GM18867 (cell line): ENCODE measurements at regions not wholly inside any gene's neighbourhood (a gene's known extent, or its start where the extent isn't known, plus 50 kb on each side); places are given as distances from the start of the nearest gene placed in this dataset.
A peak's percentile ranks its signal among the peaks of the same experiment; 100 is the strongest.

ENCODE experiments used
- ATAC-seq: cut with Tn5 transposase; IDR thresholded peaks from one replicate; pipeline ENCODE4 v1.9.1; 2021; ENCODE audit warnings: mild to moderate bottlenecking, moderate library complexity; ENCODE audit not compliant: unreplicated experiment

- no peak for ATAC-seq
These were observed 166.7 kb upstream of the SGO1 start for GRCh38 chr3:20352546-20353179.

DNA sequence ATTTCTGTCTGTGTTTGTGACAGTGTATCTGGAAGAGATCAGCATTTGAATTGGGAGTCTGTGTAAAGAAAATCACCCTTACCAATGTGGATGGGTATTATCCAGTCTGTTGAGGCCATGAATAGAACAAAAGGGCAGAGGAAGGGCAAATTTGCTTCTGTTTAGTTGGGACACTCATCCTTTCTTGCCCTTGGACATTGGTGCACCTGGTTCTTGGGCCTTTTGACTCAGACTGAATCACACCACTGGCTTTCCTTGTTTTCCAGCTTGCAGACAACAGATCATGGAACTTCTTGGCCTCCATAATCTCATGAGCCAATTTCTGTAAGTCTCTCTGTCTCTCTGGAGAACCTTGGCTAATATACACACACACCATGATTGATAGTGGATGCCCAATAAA, 164.4 kb upstream of the SGO1 start:
- no peak for ATAC-seq

DNA sequence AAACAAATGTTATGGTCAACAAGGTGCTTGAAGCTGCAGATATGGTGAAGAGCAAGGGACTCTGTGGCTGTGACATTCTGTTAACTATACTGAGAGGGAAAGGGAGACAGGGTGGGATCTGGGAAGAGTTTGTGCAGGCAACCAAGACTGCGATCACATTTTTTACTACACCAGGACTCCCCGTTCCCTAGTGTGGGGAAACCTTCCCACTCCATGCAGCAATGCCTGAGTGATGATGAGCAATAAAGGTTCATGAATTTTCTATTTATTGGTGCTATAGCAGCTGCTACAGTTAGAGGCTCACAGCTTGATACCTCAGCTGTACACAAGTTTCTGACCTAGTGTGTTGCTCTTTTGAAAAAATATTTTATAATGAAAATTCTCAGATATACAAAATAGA, 160.9 kb upstream of the SGO1 start:
- no peak for ATAC-seq

GRCh38 chr3:20346369-20346768, 160.4 kb upstream of the SGO1 start:
- ATAC-seq, result no peak

DNA sequence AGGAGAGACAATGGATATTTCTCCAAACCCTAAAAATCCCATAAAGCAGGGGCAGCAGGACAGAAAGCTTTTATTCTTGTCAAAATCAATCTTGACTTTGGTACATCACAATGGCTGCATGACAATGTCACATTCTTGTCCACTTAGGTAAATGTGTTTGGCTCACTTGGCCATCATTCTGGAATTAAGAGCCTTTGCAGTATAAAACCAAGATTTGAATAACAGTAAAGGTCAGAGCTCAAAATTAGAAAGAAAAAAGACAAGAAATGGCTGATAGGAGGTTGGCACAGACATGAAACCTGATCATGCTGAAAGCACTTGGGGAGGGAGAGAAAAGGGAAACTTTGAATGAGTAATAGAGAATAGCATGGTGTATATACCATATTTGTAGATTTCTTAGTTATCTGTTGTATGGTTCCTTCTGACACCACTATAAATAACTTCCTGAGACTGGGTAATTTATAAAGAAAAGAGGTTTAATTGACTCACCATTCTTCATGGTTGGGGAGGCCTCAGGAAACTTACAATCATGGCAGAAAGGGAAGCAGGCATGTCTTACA, 158.5 kb upstream of the SGO1 start:
- no peak for ATAC-seq

DNA sequence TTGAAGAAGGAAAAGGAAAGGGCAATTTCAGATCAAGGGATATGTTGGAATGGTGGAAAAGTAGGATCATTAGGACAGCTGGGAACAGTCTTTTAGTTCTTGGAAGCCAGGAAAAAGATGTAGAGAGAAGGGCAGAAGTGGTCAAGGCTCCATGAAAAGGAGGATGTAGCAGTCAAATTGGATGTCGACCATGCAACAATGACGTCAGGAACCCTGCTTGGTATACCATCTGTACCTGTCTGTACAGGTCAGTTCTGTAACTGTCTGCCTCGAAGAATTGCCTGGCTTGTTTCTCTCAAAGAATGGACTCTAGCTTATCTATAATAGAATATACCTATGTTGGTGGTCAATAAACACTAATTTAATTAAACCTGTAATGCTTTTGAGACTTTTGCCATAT, 157.8 kb upstream of the SGO1 start:
- no peak for ATAC-seq

DNA sequence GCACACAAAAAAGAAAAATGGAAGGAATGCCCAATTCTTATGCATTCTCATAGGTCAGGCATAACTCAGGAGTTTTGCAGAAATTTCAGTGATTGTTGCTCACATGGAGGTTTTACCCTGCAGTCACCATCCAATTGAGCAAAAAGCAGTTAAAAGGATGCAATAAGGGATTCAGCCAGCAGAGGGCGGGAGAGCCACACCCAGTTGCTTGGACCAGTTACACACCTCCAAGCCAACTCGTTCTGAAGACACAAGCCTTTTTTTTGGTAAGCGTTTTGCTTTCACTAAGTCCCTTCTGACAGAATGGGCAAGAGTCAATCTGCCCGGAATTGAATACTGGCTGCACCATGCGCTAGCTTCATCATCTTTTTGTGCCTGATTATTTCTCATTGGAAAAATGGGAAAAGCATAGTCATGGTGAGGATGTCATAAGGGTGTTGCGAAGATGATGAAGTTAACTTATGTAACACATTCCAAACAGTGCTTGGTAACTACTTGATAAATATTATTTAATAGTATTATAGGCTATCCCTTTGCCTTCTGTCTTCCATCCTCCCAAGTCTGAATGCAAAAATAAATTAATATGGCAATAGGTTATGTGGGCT, 154.4 kb upstream of the SGO1 start:
- peak; percentile 94 for ATAC-seq

- ATAC-seq, result no peak
These were observed 150.6 kb upstream of the SGO1 start for GRCh38 chr3:20336572-20336971.

DNA sequence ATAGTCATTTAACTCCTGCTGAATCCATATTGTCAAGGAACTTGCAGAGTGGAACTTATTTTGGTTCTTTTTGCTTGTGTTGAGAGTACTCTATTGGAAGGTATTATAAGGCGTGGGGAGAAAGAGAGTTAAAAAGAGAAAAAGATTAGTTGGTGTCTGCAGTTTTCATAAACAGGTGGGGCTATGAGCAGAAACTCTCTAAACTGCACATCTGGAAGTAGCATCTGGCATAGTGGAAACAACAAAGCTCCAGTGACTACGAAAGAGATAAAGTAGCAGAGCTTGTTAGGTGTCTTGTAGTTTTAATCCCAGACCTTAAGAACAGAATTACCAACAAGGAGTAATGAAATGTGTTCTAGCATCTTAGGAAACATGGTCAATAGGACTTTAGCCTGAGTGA, 148.8 kb upstream of the SGO1 start:
- ATAC-seq, result no peak

GRCh38 chr3:20327889-20328288, 141.9 kb upstream of the SGO1 start:
- ATAC-seq, result no peak

DNA sequence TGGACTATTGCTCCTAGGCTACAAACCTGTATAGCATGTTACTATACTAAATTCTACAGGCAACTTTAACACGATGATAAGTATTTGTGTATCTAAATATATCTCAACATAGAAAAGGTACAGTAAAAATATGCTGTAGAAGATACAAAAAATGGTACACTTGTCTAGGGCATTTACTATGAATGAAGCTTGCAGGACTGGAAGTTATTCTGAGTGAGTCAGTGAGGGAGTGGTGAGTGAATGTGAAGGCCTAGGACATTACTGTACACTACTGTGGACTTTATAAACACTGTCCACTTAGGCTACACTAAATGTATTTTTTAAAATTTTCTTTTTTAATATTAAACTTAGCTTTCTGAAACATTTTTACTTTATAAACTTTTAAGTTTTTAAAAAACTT, 140.5 kb upstream of the SGO1 start:
- ATAC-seq, result no peak

DNA sequence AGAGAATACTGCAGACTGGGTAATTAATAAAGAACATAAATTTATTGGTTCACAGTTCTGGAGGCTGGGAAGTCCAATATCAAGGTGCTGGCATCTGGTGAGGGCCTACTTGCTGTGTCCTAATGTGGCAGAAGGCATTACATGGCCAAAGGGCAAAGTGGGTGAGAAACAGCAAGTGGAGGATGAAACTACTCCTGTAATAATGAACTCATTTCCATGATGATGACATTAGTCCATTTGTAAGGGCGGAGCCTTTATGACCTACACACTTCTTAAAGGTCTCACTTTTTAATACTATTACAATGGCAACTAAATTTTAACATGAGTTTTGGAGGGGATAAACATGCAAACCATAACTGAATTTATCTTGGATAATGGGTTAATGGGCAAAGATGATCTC, 139.6 kb upstream of the SGO1 start:
- no peak for ATAC-seq

GRCh38 chr3:20324664-20325478, 138.9 kb upstream of the SGO1 start:
- ATAC-seq, result peak; percentile 97

DNA sequence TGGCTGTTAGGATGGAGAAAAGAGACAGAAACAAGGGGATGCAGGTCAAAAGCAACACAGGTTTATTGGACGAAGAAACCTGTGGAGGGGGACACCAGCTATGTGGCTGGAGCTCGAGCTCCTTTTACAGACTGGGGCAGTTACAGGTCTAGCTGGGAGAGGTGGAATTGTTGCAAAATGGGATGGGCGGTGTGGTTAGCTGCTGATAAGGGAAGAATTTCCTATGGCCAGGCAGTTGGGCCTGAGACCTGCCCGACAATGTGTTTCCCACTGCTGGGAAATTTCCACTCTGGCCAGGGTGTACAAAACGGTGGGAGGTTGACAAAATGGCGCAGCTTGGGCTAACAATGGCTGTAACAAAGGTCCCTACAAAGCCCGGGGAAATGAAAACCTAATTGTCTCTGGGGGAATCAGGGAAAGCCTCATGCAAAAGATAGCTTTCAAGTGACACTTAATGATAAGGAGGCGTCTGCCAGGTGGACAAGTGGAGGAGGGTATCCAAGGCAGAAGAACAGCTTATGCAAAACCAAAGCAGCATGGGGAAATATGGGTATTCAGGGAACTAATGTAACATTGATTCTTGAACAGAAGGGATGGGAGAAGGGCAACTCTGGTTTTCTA, 137.4 kb upstream of the SGO1 start:
- ATAC-seq, result no peak

- no peak for ATAC-seq
These were observed 136.1 kb upstream of the SGO1 start for GRCh38 chr3:20322085-20322484.

DNA sequence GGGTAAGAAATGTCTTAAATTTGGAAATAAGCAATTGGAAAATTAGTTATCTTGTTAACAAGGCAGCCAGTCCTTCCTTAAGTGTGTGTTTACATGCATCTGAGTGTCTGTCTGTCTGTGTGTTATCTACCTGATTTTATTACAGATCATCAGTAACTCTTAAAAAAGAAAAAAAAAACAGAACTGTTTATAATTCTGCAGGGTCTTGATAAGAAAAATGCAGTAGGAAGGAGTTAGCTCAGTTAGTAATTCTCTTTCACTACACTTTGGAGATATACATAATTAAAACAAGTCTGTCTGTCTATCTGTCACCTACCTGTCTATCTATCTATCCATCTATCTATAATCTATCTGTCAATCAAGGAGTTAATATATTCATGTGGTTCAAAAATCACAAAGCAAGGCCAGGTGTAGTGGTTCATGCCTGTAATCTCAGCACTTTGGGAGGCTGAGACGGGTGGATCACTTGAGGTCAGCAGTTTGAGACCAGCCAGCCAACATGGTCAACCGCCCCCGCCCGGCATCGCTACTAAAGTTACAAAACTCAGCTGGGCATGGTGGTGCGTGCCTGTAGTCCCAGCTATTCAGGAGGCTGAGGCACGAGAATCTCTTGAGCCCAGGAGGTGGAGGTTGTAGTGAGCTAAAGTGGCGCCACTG, 135.5 kb upstream of the SGO1 start:
- no peak for ATAC-seq

GRCh38 chr3:20320489-20320888, 134.5 kb upstream of the SGO1 start:
- no peak for ATAC-seq

GRCh38 chr3:20319551-20319950, 133.5 kb upstream of the SGO1 start:
- no peak for ATAC-seq

- no peak for ATAC-seq
These were observed 131.6 kb upstream of the SGO1 start for GRCh38 chr3:20317616-20318015.

DNA sequence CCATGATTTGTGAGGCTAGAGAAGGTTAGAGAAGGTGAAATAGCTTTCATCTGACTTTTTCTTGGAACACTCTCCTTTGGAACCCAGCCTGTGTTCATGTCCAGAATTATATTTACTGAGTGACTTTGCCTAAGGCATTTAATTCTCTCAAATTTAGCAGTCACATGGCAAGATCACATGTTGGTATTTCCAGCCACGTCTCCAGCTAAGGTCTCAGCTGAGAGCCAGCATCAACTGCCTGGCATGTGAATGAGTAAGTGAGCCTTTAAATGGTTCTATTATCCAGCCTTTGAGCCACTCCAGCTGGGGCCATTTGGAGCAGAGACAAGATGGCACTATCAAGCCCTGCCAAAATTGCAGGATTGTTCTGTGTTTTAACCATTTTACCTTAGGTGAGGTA, 130.2 kb upstream of the SGO1 start:
- no peak for ATAC-seq

- no peak for ATAC-seq
These were observed 124.6 kb upstream of the SGO1 start for GRCh38 chr3:20310629-20311028.
